ENCODE measurements at regions not wholly inside any gene's neighbourhood (a gene's known extent, or its start where the extent isn't known, plus 50 kb on each side); places are given as distances from the start of the nearest gene placed in this dataset.

DNA sequence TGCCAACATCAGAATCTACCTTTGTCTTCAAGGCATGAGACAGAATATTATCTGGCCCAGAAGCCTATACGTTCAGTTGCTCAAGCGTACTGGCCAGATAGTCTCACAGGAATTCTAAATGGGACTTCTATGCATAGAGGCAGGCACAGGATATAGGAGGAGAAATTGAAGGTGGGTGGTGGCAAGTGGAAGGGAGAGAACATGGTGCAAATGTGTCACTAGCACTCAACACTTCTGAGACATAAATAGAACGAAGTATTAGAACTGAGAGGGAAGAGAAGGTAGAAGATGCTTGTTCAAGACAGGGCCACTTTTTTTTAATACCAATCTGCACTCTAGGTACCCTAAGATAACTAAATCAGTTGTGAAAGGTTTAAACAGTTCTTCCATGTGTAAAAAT lies 85.8 kb downstream of the TFPI2 start:
- no peak overlapping the region for H3K4me3 Mint-ChIP-seq
- Histone ChIP-seq H4K20me1 (ENCODE audit: control insufficient read depth, insufficient read depth, insufficient read length) (no peaks in the 10 kb centered on the region), H3K23me2 (ENCODE audit: insufficient read length, low read depth, low read length, poor library complexity, severe bottlenecking) (no peaks in the 10 kb centered on the region), H2BK20ac (ENCODE audit: low read depth, low read length, poor library complexity, severe bottlenecking) (no peak overlapping the region), H2BK120ac (ENCODE audit: low read depth, low read length, poor library complexity, severe bottlenecking) (no peak overlapping the region), H2AK5ac (ENCODE audit: insufficient read length, low read length) (no peak overlapping the region), H3T11ph (ENCODE audit: low read length) (no peak overlapping the region), H3K9ac (ENCODE audit: extremely low read depth, insufficient read length, low read length) (no peak overlapping the region), H2BK5ac (ENCODE audit: insufficient read length, low read length) (no peak overlapping the region), H2BK12ac (ENCODE audit: insufficient read length, low read depth, low read length) (no peak overlapping the region), H3K27ac (ENCODE audit: insufficient read length, low read depth, low read length) (no peak overlapping the region), H3K9me3 (ENCODE audit: control insufficient read depth, low read depth, low read length) (no peaks in the 10 kb centered on the region), H3K79me1 (ENCODE audit: insufficient read depth, low read depth, low read length, poor library complexity, severe bottlenecking) (no peaks in the 10 kb centered on the region), H2AFZ (ENCODE audit: low read length) (no peak overlapping the region), H3K18ac (ENCODE audit: insufficient read length, low read depth, low read length) (no peak overlapping the region), H3K4me1 (ENCODE audit: insufficient read depth, low read length) (no peaks in the 10 kb centered on the region), H3K4ac (ENCODE audit: low read depth, low read length) (no peak overlapping the region), H4K8ac (replicated peaks; ENCODE audit: insufficient read length, low read depth, low read length) (no peak overlapping the region), H4K91ac (ENCODE audit: insufficient read length, low read depth, low read length) (no peak overlapping the region), H3K23ac (ENCODE audit: insufficient read length, low read depth, low read length) (no peak overlapping the region), H4K5ac (ENCODE audit: insufficient read length, low read depth, low read length) (no peak overlapping the region), H3K79me2 (ENCODE audit: insufficient read depth, low read length) (no peaks in the 10 kb centered on the region), H3K14ac (ENCODE audit: insufficient read depth, low read length) (no peak overlapping the region), H3K56ac (ENCODE audit: insufficient read length, low read depth, low read length) (no peak overlapping the region), H3K27me3 (ENCODE audit: insufficient read depth, low read length) (no peaks in the 10 kb centered on the region), H2BK15ac (ENCODE audit: low read depth, low read length) (no peak overlapping the region), H3K4me2 (ENCODE audit: insufficient read depth, insufficient read length, low read length) (no peak overlapping the region)
- H3K27me3 Mint-ChIP-seq (ENCODE audit: low read depth) = no peaks in the 10 kb centered on the region
- no peak overlapping the region for H3K27ac Mint-ChIP-seq
- peaks cover 0 to 10% (median 2%) of the 10 kb centered on the region in 3 experiments; a peak in 5 of 7 replicates for H3K36me3 Mint-ChIP-seq (ENCODE audit: insufficient read depth in 1 of 3, low read depth in 3 of 3)
- peaks cover 7 to 16% of the 10 kb centered on the region in 2 experiments; a peak in 3 of 5 replicates for H3K9me3 Mint-ChIP-seq
- DNase-seq = no peak
- no CpG with 5 or more reads among the region's 3 CpGs for WGBS (ENCODE audit: extremely low coverage, insufficient read length, low lambda C conversion rate)
- no peaks in the 10 kb centered on the region for H3K4me1 Mint-ChIP-seq
- no peak for TF ChIP-seq CTCF (conservative IDR thresholded peaks at IDR 0.05)

Measured in H9 (cell line).